22Rv1 (cell line): ENCODE measurements at regions not wholly inside any gene's neighbourhood (a gene's known extent, or its start where the extent isn't known, plus 50 kb on each side); places are given as distances from the start of the nearest gene placed in this dataset.

Experiments used
- CTCF ChIP-seq: fragments of 450-650 bp; IDR thresholded peaks from 2 replicates; pipeline ENCODE4 v1.5.1; 2017; ENCODE audit warnings: mild to moderate bottlenecking
- ZFX ChIP-seq: fragments of 450-650 bp; IDR thresholded peaks from 2 replicates; pipeline ENCODE4 v1.6.1; 2017; ENCODE audit warnings: antibody characterized with exemption, borderline replicate concordance

- TF ChIP-seq CTCF (peak; percentile 28), ZFX (no peak)
Measured at GRCh38 chrX:54640103-54640690, 110.2 kb downstream of the GNL3L start.
